T-helper 2 cell treated with Interferon-gamma antibody and Interleukin-4, amounts not matched to agents 5 μg/mL and 100 μg/mL, for 36 hours (primary cell): ENCODE measurements at regions not wholly inside any gene's neighbourhood (a gene's known extent, or its start where the extent isn't known, plus 50 kb on each side); places are given as distances from the start of the nearest gene placed in this dataset.

Experiments used
- DNase-seq: peaks from one replicate; pipeline ENCODE4 v3.0.0; 2021; ENCODE audit warnings: low spot score
- H3K27ac Mint-ChIP-seq: one replicate; pipeline ENCODE4 v1.8.0; 2021; ENCODE audit warnings: mild to moderate bottlenecking, mixed read lengths
- H3K27me3 Mint-ChIP-seq: one replicate; pipeline ENCODE4 v1.8.0; 2021; ENCODE audit warnings: low read depth, mixed read lengths
- H3K36me3 Mint-ChIP-seq: one replicate; pipeline ENCODE4 v1.8.0; 2021; ENCODE audit warnings: low read depth, mixed read lengths
- H3K4me1 Mint-ChIP-seq: one replicate; pipeline ENCODE4 v1.8.0; 2021; ENCODE audit warnings: low read depth, mixed read lengths
- H3K4me3 Mint-ChIP-seq: one replicate; pipeline ENCODE4 v1.8.0; 2022; ENCODE audit warnings: mild to moderate bottlenecking, moderate library complexity, mixed read lengths
- H3K9me3 Mint-ChIP-seq: one replicate; pipeline ENCODE4 v1.8.0; 2021; ENCODE audit warnings: mixed read lengths

DNA sequence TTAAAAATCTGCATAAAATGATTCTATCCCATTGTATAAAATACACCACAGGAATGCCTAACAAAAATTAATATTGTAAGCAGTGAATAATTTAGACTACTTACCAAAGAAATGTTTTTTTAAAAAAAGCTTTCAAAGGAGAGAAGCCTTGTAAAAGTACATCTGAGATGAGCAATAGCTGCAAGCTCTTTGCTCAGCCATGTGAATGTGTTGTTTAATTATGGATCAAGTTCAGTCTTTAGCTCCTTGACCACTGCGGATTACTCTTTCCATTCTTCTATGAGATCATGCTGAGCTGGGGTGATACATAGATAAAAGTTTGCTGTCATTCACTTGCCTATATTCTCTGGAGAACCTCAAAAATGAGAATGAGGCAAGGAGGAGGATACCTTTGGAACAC lies 782.4 kb upstream of the ZNF608 start:
- Mint-ChIP-seq H3K4me3 (no peak overlapping the region), H3K9me3 (peaks cover 12% of the 10 kb centered on the region), H3K27me3 (no peaks in the 10 kb centered on the region), H3K27ac (no peak overlapping the region), H3K4me1 (no peaks in the 10 kb centered on the region), H3K36me3 (no peaks in the 10 kb centered on the region)
- DNase-seq: no peak

DNA sequence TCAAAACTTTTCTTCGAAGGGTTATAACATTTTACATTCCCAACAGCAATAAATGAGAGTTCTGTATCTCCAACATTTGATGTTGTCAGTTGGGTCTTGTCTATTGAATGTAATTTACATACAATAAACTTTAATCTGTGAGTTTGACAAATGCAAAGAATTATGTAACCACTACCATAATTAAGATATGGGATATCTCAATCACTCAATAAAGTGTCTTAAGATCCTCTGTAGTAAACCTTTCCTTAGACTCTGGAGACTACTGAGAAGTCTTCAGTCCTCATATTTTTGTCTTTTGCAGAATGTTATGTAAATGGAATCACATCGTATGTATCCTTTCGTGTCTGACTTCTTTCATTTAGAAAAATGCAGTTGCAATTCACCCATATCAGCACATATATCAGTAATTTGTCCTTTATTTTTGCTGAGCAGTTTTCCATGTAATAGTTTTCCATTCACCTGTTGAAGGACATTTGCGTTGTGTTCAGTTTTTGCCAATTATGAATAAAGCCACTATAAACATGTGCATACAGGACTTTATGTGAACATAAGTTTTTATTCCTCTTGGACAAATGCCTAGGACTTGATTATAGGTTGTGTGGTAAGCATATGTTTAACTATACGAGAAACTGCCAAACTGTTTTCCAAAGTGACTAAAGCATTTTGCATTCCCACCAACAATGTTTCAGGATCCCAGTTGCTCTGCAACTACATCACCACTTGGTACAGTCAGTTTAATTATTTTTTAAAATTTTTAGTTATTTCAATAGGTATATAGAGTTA lies 784.6 kb upstream of the ZNF608 start:
- H3K4me1 Mint-ChIP-seq: no peaks in the 10 kb centered on the region
- H3K9me3 Mint-ChIP-seq: peaks cover 12% of the 10 kb centered on the region
- H3K36me3 Mint-ChIP-seq: no peaks in the 10 kb centered on the region
- no peak overlapping the region for H3K27ac Mint-ChIP-seq
- no peak for DNase-seq
- H3K27me3 Mint-ChIP-seq: no peaks in the 10 kb centered on the region
- no peak overlapping the region for H3K4me3 Mint-ChIP-seq

DNA sequence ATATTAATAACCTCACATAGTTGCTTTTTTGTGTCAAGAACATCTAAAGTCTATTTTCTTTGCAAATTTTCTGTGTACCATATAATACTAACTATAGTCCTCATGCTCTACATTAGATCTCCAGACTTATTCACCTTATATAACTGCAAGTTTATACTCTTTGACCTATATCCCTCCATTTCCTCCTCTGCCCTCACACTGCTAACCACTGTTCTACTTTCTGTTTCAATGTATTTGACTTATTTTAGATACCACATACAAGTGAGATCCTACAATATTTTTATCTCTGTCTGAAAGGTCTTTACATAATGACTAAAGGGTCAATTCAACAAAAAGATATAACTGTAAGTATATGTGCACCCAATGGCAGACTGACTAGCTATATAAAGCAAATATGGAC lies 789.7 kb upstream of the ZNF608 start:
- no peak overlapping the region for H3K4me3 Mint-ChIP-seq
- no peaks in the 10 kb centered on the region for H3K36me3 Mint-ChIP-seq
- no peaks in the 10 kb centered on the region for H3K27me3 Mint-ChIP-seq
- no peaks in the 10 kb centered on the region for H3K4me1 Mint-ChIP-seq
- no peak overlapping the region for H3K27ac Mint-ChIP-seq
- DNase-seq: no peak
- H3K9me3 Mint-ChIP-seq: peaks cover 42% of the 10 kb centered on the region

DNA sequence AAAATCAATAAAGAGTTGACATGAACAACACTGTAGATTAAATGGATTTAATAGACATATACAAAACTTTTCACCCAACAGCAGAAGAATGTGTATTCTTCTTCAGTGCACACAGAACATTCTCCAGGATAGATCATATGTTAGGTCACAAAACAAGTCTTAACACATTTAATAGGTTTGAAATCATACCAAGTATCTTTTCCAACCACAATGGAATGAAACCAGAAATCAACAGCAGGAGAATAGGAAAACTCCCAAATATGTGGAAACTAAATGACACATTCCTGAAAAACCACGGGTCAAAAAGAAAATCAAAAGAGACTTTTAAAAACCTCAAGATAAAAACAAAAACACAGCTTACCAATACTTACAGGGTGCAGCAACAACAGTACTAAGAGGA lies 790.1 kb upstream of the ZNF608 start:
- Mint-ChIP-seq H3K27me3 (no peaks in the 10 kb centered on the region), H3K4me1 (no peaks in the 10 kb centered on the region), H3K36me3 (no peaks in the 10 kb centered on the region), H3K27ac (no peak overlapping the region), H3K9me3 (peaks cover 44% of the 10 kb centered on the region), H3K4me3 (no peak overlapping the region)
- no peak for DNase-seq

DNA sequence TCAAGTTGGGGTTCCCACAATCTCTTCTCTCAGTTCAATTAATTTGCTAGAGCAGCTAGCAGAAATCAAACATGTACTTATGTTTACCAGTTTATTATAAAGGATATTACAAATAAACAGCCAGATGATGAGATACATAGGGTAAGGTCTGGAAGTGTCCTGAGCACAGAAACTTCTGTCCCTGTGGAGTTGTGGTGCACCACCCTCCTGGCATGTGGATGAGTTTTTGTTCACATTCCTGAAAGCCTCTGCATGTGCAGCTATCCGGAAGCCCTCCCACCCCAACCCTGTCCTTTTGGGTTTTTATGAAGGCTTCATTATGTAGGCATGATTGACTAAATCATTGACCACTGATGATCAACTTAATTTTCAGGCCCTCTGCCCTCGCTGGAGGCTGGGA lies 791.2 kb upstream of the ZNF608 start:
- H3K4me3 Mint-ChIP-seq: no peak overlapping the region
- no peak overlapping the region for H3K27ac Mint-ChIP-seq
- H3K9me3 Mint-ChIP-seq: peaks cover 44% of the 10 kb centered on the region
- no peaks in the 10 kb centered on the region for H3K4me1 Mint-ChIP-seq
- no peaks in the 10 kb centered on the region for H3K27me3 Mint-ChIP-seq
- no peak for DNase-seq
- no peaks in the 10 kb centered on the region for H3K36me3 Mint-ChIP-seq

DNA sequence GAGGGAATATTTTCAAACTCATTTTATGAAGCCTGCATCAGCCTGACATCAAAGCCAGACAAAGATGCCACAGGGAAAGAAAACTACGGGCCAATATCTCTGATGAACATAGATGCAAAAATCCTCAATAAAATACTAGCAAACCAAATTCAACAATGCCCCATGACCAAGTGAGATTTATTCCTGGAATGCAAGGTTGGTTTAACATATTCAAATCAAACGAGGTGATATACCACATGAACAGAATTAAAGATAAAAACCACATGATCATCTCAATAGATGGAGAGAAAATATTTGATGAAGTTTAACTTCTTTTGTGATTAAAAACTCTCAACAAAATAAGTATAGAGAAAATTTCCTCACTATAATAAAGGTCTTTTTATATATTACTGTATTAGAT lies 792.0 kb upstream of the ZNF608 start:
- Mint-ChIP-seq H3K36me3 (no peaks in the 10 kb centered on the region), H3K9me3 (peaks cover 44% of the 10 kb centered on the region), H3K4me3 (no peak overlapping the region), H3K4me1 (no peaks in the 10 kb centered on the region), H3K27me3 (no peaks in the 10 kb centered on the region), H3K27ac (no peak overlapping the region)
- DNase-seq: no peak

DNA sequence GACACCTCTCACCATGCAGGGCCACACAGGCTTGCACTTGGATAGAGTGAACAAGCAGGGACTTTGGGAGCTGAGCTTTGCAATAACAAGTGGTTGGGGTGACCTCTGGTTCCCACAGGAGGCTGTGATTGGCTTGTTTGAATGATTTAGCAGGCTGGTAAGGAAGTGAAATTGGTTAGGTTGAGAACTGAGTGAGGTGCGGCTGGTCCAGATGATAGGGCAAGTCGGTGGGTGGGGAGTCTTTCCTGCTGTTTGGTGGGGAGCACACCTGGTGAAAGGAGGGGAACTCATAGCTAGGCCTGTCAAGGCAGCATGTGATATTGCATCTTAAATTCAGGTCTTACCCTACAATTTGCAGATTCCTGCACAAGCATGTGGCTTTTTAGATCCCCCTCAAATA lies 794.6 kb upstream of the ZNF608 start:
- no peak for DNase-seq

DNA sequence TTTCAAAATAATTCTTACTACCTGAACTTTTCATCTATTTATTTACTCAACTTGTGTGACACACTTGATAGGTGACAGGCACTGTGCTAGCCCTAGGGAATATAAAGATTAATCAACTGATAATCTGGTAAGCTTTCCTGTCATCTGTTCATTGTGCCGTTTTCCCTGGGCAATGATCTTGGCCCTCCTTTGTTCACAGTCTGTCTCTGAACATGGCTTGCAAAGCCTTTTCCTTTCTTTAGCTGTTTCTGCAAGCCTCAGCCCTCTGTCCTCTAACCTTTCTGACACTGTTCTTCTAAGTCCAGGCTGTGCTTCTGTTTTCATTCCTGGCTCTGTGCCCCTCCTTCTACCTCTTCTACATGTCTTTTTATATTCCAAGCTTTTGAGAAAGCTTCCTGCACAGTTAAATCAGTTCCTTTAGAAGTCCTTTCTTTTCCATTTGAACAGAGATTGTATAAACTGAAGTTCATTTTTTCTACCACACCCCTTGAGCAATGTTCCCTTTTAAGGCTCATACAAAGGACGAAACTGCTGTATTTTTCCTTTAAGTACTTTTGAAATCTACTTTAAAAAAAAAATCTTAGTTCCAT lies 803.0 kb upstream of the ZNF608 start:
- H3K4me3 Mint-ChIP-seq: no peak overlapping the region
- no peaks in the 10 kb centered on the region for H3K36me3 Mint-ChIP-seq
- H3K9me3 Mint-ChIP-seq: peaks cover 7% of the 10 kb centered on the region
- no peaks in the 10 kb centered on the region for H3K27me3 Mint-ChIP-seq
- no peaks in the 10 kb centered on the region for H3K4me1 Mint-ChIP-seq
- no peak for DNase-seq
- H3K27ac Mint-ChIP-seq: no peak overlapping the region

More for the DNA sequence above, 794.6 kb upstream of the ZNF608 start:
- Mint-ChIP-seq H3K9me3 (peaks cover 35% of the 10 kb centered on the region), H3K36me3 (no peaks in the 10 kb centered on the region), H3K4me1 (no peaks in the 10 kb centered on the region), H3K27me3 (no peaks in the 10 kb centered on the region), H3K27ac (no peak overlapping the region), H3K4me3 (no peak overlapping the region)

DNA sequence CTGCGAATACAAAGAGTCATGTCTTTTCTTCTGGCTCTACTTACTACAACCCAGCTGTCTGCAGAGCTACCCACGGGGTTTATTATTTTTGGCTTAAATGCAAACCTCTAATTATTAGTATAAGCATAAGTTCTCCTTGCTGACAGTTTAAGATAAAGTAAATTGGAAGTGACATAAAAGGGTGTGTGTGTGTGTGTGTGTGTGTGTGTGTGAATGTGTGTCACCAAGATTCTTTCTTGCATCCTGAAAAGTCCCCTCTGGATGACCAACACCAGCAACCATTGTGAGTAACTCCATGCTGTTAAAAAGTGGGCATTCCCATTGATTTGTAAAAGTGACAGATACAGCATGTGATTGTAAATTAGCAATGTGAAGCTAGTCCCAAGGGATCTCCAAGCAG lies 803.8 kb upstream of the ZNF608 start:
- DNase-seq: no peak
- Mint-ChIP-seq H3K4me3 (no peak overlapping the region), H3K36me3 (no peaks in the 10 kb centered on the region), H3K4me1 (no peaks in the 10 kb centered on the region), H3K27ac (no peak overlapping the region), H3K9me3 (peaks cover 10% of the 10 kb centered on the region), H3K27me3 (no peaks in the 10 kb centered on the region)

DNA sequence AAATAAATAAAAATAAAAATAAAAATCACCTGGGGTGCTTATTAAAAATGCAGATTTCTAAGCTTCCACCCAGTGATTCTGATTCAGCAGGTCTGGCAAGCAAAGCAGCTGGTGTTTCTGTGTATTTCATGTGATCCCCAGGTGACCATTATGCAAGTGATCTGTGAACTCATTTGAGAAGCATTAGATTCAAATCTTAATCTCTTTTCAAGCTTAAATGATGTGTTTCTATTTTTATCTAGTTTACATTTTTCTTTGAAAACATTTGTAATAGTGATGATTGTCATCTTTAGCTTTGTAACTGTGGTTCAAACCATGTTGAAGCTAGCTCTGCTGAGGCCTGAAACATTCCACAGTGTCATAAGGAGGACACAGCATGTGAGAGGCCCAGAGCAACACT lies 804.8 kb upstream of the ZNF608 start:
- no peaks in the 10 kb centered on the region for H3K4me1 Mint-ChIP-seq
- H3K4me3 Mint-ChIP-seq: no peak overlapping the region
- H3K9me3 Mint-ChIP-seq: peaks cover 16% of the 10 kb centered on the region
- H3K36me3 Mint-ChIP-seq: no peaks in the 10 kb centered on the region
- no peaks in the 10 kb centered on the region for H3K27me3 Mint-ChIP-seq
- H3K27ac Mint-ChIP-seq: no peak overlapping the region
- no peak for DNase-seq

DNA sequence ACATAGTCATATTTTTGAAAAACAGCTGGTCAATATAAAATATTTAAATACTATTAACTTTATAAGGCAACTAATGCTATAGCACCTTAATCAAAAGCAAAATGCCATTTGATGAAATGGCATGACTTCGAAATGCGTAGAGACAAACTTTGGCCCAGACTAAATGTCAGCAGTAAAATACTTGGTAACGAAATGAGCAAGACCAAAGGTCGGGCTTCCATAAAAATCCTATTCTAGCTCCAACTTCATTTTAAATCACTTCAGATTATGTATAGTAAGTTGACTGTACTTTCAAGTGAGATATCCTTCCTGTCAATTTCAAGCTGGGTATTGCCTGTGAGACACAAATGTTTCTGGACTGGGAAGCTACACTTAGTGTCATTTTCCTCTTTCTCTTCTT lies 805.4 kb upstream of the ZNF608 start:
- DNase-seq: no peak
- Mint-ChIP-seq H3K27me3 (no peaks in the 10 kb centered on the region), H3K27ac (no peak overlapping the region), H3K36me3 (no peaks in the 10 kb centered on the region), H3K4me3 (no peak overlapping the region), H3K9me3 (peaks cover 20% of the 10 kb centered on the region), H3K4me1 (no peaks in the 10 kb centered on the region)

DNA sequence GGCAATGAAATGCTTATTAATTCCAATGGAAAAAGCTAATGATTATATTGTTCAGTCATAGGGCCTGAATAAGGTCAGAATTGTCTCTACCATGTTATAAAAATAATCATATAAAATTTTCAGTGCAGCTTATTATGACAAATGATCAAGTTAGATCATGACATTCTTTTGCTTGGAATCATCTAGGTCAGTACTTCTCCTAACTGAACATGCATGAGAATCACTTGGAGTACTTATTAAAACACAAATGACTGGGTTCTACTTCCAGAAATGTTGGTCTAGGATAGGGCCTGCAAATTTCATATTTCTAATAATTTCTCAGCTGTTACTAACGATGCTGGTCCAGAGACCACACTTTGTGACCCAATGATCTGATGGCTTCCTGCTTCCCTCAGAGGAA lies 806.0 kb upstream of the ZNF608 start:
- no peak for DNase-seq
- H3K4me3 Mint-ChIP-seq: no peak overlapping the region
- H3K4me1 Mint-ChIP-seq: no peaks in the 10 kb centered on the region
- H3K36me3 Mint-ChIP-seq: no peaks in the 10 kb centered on the region
- peaks cover 20% of the 10 kb centered on the region for H3K9me3 Mint-ChIP-seq
- no peaks in the 10 kb centered on the region for H3K27me3 Mint-ChIP-seq
- no peak overlapping the region for H3K27ac Mint-ChIP-seq

DNA sequence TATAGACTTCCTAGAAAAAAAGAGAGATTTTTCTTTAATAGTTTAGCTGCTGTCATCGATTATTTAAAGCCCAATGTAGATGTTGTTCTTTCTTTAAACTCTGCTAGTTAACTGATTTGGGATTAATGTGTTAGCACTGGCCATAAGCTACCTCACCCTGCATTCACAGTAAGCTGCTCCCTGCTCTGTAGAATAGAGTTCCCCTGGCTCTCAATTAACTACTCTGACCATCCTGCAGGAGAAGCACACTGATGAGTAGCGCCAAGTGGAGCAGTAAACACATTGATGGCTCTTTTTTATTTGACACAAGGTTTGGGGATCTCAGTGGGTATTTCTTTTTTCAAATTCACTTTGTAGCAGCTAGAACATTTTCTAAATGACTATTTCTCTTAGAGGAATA lies 807.9 kb upstream of the ZNF608 start:
- no peak for DNase-seq
- H3K27ac Mint-ChIP-seq: no peak overlapping the region
- H3K4me1 Mint-ChIP-seq: no peaks in the 10 kb centered on the region
- peaks cover 26% of the 10 kb centered on the region for H3K9me3 Mint-ChIP-seq
- no peaks in the 10 kb centered on the region for H3K36me3 Mint-ChIP-seq
- no peaks in the 10 kb centered on the region for H3K27me3 Mint-ChIP-seq
- H3K4me3 Mint-ChIP-seq: no peak overlapping the region

DNA sequence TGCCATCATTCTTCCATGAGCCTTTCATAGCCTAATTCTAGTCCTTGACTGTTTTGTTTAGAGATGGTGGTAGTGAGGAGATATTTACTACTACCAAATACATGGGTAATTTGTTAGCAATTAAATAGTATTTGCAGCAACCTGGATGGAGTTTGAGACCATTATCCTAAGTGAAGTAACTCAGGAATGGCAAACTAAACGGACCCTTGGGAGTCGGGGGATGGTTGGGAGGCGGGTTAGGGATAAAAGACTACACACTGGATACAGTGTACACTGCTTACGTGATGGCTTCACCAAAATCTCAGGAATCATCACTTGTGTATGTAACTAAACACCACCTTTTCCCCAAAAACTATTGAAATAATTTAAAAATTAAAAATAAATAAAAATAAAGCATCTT lies 809.2 kb upstream of the ZNF608 start:
- Mint-ChIP-seq H3K27ac (no peak overlapping the region), H3K9me3 (peaks cover 34% of the 10 kb centered on the region), H3K27me3 (no peaks in the 10 kb centered on the region), H3K4me1 (no peaks in the 10 kb centered on the region), H3K36me3 (no peaks in the 10 kb centered on the region), H3K4me3 (no peak overlapping the region)
- DNase-seq: no peak

DNA sequence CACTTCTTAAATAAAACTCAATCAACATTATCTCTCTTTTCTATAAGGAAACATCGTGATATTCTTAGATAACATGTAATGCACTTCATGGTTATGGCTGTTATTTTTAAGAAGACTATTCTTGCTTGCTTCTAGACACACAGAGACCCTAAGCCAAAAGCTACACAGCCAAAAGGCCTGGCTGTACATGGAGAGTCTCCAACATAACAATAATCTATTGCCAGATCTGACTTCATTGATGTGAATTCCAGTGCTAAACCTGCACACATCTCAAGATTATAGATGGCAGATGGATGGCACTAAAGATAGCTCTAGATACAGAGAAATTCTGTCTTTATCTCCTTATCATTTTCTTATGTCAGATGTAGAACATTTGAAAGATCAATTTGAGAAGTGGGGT lies 811.6 kb upstream of the ZNF608 start:
- H3K9me3 Mint-ChIP-seq: peaks cover 31% of the 10 kb centered on the region
- H3K27ac Mint-ChIP-seq: no peak overlapping the region
- H3K4me1 Mint-ChIP-seq: no peaks in the 10 kb centered on the region
- no peaks in the 10 kb centered on the region for H3K36me3 Mint-ChIP-seq
- no peaks in the 10 kb centered on the region for H3K27me3 Mint-ChIP-seq
- no peak for DNase-seq
- no peak overlapping the region for H3K4me3 Mint-ChIP-seq
